ENCODE measurements at regions not wholly inside any gene's neighbourhood (a gene's known extent, or its start where the extent isn't known, plus 50 kb on each side); places are given as distances from the start of the nearest gene placed in this dataset.

DNA sequence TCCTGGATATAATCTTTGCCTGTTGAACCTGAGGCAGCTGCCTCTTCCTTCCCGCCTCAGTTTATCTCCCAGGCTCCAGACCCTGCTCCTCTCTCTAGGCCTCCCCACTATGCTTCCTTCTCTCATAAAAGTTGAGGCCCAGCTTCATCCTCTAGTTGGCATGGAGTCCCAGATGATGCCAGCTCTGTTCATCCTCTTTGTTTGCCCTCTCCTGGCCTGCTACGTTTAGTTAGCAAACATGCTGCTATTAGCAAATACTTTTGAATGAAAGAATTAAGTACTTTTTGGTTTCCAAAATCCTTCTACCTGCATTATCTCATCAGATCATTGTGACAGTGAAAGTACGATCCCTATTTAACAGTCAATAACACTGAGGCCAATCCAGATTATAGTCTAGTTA, 472.5 kb downstream of the COG6 start:
- Histone ChIP-seq H3K27ac (ENCODE audit: low read depth, low read length) (no peak overlapping the region), H3K4me2 (ENCODE audit: low read length) (no peak overlapping the region), H3K9me3 (ENCODE audit: insufficient read depth, low read depth, low read length) (no peaks in the 10 kb centered on the region), H3K23ac (ENCODE audit: low read length) (no peak overlapping the region), H4K12ac (ENCODE audit: low read depth, low read length) (no peak overlapping the region), H2BK5ac (ENCODE audit: low read depth, low read length, poor library complexity) (no peak overlapping the region), H2BK120ac (ENCODE audit: insufficient read depth, low read length, poor library complexity) (no peak overlapping the region), H3K4ac (ENCODE audit: low read depth, low read length) (no peak overlapping the region), H3K27me3 (ENCODE audit: insufficient read depth, low read length) (no peaks in the 10 kb centered on the region), H3K9ac (ENCODE audit: low read length) (no peak overlapping the region), H4K8ac (ENCODE audit: low read depth, low read length) (no peak overlapping the region), H3K4me1 (ENCODE audit: control insufficient read depth in 1 of 2, insufficient read depth in 2 of 2, low read length in 2 of 2) (no peaks in the 10 kb centered on the region), H4K91ac (ENCODE audit: low read depth, low read length) (peak overlapping the region; percentile 41), H3K36me3 (ENCODE audit: control insufficient read depth in 1 of 2, insufficient read depth in 2 of 2, low read length in 2 of 2) (no peaks in the 10 kb centered on the region), H3K79me2 (ENCODE audit: control insufficient read depth, insufficient read depth, low read length, poor library complexity) (no peaks in the 10 kb centered on the region), H3K4me3 (ENCODE audit: low read depth, low read length) (no peak overlapping the region), H3K14ac (ENCODE audit: low read length) (no peak overlapping the region), H2BK12ac (ENCODE audit: low read length) (peak overlapping the region; percentile 48), H2AK5ac (ENCODE audit: low read length) (no peak overlapping the region), H3K79me1 (ENCODE audit: low read length) (no peaks in the 10 kb centered on the region), H2AFZ (ENCODE audit: insufficient read depth, low read length, poor library complexity) (no peak overlapping the region), H3K18ac (ENCODE audit: low read length) (no peak overlapping the region)
- no CpG with 5 or more reads among the region's 3 CpGs for WGBS (ENCODE audit: extremely low coverage, insufficient coverage, insufficient read length)
- no peak for DNase-seq

DNA sequence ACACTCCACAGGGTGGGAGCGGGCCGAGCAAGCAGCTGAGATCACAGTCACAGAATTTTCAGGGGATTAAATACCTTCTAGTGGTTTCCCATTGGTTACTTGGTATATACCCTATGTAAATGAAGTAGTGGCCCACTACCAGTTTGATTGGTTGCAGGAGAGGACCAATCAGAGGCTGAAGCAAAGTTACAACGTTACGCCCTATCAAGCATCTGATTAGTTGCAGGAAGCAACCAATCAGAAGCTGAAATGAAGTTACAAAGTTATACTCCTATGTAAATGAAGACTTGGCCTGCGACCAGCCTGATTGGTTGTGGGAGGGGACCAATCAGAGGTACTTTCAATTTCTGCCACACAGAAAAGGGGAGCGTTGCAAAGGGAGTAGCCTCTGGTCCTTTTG, 474.0 kb downstream of the COG6 start:
- H4K12ac ChIP-seq (ENCODE audit: low read depth, low read length) = no peak overlapping the region
- H4K91ac ChIP-seq (ENCODE audit: low read depth, low read length) = no peak overlapping the region
- H3K9me3 ChIP-seq (ENCODE audit: insufficient read depth, low read depth, low read length) = no peaks in the 10 kb centered on the region
- no peak overlapping the region for H3K4ac ChIP-seq (ENCODE audit: low read depth, low read length)
- no peak overlapping the region for H2BK5ac ChIP-seq (ENCODE audit: low read depth, low read length, poor library complexity)
- no peak overlapping the region for H3K4me3 ChIP-seq (ENCODE audit: low read depth, low read length)
- no CpG with 5 or more reads among the region's 6 CpGs for WGBS (ENCODE audit: extremely low coverage, insufficient coverage, insufficient read length)
- H3K4me2 ChIP-seq (ENCODE audit: low read length) = no peak overlapping the region
- no peak for DNase-seq
- H2BK12ac ChIP-seq (ENCODE audit: low read length) = no peak overlapping the region
- no peak overlapping the region for H2AFZ ChIP-seq (ENCODE audit: insufficient read depth, low read length, poor library complexity)
- no peak overlapping the region for H3K18ac ChIP-seq (ENCODE audit: low read length)
- H3K27me3 ChIP-seq (ENCODE audit: insufficient read depth, low read length) = no peaks in the 10 kb centered on the region
- H3K23ac ChIP-seq (ENCODE audit: low read length) = no peak overlapping the region
- H3K14ac ChIP-seq (ENCODE audit: low read length) = no peak overlapping the region
- H2BK120ac ChIP-seq (ENCODE audit: insufficient read depth, low read length, poor library complexity) = no peak overlapping the region
- H2AK5ac ChIP-seq (ENCODE audit: low read length) = no peak overlapping the region
- peaks cover 3% of the 10 kb centered on the region in 2 experiments for H3K4me1 ChIP-seq (ENCODE audit: control insufficient read depth in 1 of 2, insufficient read depth in 2 of 2, low read length in 2 of 2)
- H4K8ac ChIP-seq (ENCODE audit: low read depth, low read length) = no peak overlapping the region
- no peaks in the 10 kb centered on the region for H3K79me1 ChIP-seq (ENCODE audit: low read length)
- H3K79me2 ChIP-seq (ENCODE audit: control insufficient read depth, insufficient read depth, low read length, poor library complexity) = no peaks in the 10 kb centered on the region
- no peak overlapping the region for H3K9ac ChIP-seq (ENCODE audit: low read length)
- no peak overlapping the region for H3K27ac ChIP-seq (ENCODE audit: low read depth, low read length)
- no peaks in the 10 kb centered on the region for H3K36me3 ChIP-seq (ENCODE audit: control insufficient read depth in 1 of 2, insufficient read depth in 2 of 2, low read length in 2 of 2)

DNA sequence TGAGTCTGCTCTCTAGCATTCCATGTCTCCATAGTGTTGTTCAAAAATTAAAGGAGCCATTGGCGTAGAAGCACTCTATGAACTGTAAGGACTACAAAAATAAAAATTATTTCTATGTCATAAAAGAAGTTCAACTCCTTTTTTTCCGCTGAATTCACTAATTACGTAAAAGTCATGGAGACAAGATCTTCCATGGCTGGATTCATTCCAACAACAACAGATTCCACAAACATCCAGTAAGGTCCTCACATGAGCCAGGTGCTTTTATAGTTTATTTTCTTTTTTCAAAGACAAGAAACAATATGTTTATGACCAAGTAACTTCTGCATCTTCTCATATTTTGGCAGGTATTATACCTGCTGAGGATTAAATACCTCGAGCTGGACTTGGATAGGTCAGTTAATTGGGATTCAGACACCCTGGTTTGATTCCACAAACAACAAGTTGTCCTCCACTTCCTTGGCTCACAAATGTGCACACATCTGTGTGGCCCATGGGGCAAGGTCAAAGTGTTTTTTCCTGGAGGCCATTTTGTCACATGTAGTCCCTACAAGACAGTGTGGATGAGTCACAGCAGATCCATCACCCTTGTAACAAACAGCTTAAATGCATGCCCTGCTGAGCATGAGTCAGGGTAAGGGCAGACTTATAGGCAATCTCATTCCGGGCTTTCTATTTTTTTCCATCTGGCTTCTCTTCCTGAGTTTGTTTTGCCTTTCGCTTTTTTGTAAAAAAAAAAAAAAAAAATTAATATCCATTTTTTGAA, 475.6 kb downstream of the COG6 start:
- no peak overlapping the region for H3K14ac ChIP-seq (ENCODE audit: low read length)
- DNase-seq = peak; percentile 30 to 52
- no peak overlapping the region for H4K12ac ChIP-seq (ENCODE audit: low read depth, low read length)
- H3K27ac ChIP-seq (ENCODE audit: low read depth, low read length) = no peak overlapping the region
- WGBS (ENCODE audit: extremely low coverage, insufficient coverage, insufficient read length) = no CpG with 5 or more reads among the region's 6 CpGs
- H2AK5ac ChIP-seq (ENCODE audit: low read length) = no peak overlapping the region
- peaks cover 3% of the 10 kb centered on the region in 2 experiments for H3K4me1 ChIP-seq (ENCODE audit: control insufficient read depth in 1 of 2, insufficient read depth in 2 of 2, low read length in 2 of 2)
- no peaks in the 10 kb centered on the region for H3K9me3 ChIP-seq (ENCODE audit: insufficient read depth, low read depth, low read length)
- H3K79me1 ChIP-seq (ENCODE audit: low read length) = no peaks in the 10 kb centered on the region
- no peak overlapping the region for H2BK5ac ChIP-seq (ENCODE audit: low read depth, low read length, poor library complexity)
- H3K27me3 ChIP-seq (ENCODE audit: insufficient read depth, low read length) = no peaks in the 10 kb centered on the region
- H4K91ac ChIP-seq (ENCODE audit: low read depth, low read length) = no peak overlapping the region
- H3K4me3 ChIP-seq (ENCODE audit: low read depth, low read length) = no peak overlapping the region
- H3K4ac ChIP-seq (ENCODE audit: low read depth, low read length) = no peak overlapping the region
- no peak overlapping the region for H2AFZ ChIP-seq (ENCODE audit: insufficient read depth, low read length, poor library complexity)
- H2BK12ac ChIP-seq (ENCODE audit: low read length) = no peak overlapping the region
- H4K8ac ChIP-seq (ENCODE audit: low read depth, low read length) = no peak overlapping the region
- no peaks in the 10 kb centered on the region for H3K79me2 ChIP-seq (ENCODE audit: control insufficient read depth, insufficient read depth, low read length, poor library complexity)
- no peaks in the 10 kb centered on the region for H3K36me3 ChIP-seq (ENCODE audit: control insufficient read depth in 1 of 2, insufficient read depth in 2 of 2, low read length in 2 of 2)
- no peak overlapping the region for H3K9ac ChIP-seq (ENCODE audit: low read length)
- no peak overlapping the region for H3K4me2 ChIP-seq (ENCODE audit: low read length)
- no peak overlapping the region for H3K23ac ChIP-seq (ENCODE audit: low read length)
- H3K18ac ChIP-seq (ENCODE audit: low read length) = no peak overlapping the region
- H2BK120ac ChIP-seq (ENCODE audit: insufficient read depth, low read length, poor library complexity) = no peak overlapping the region

DNA sequence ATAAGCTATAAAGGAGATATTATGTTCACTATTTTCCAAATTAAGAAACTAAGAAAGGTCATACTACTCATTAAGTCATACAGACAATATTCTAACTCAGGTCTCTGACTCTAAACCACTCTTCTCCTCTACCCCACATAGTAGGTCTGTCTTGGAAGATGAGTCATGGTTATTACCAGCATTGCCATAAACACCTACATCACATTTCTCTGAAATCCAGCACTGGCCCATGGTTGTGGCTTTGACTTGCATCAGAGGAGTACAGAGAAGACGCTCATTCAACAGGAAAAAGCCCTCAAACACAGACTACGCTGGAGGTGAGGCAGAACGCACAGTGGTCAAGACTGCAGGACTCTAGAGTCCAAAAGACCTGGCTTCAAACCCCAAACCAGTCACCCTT, 476.8 kb downstream of the COG6 start:
- Histone ChIP-seq H2AFZ (ENCODE audit: insufficient read depth, low read length, poor library complexity) (no peak overlapping the region), H3K18ac (ENCODE audit: low read length) (no peak overlapping the region), H3K4me2 (ENCODE audit: low read length) (no peak overlapping the region), H4K12ac (ENCODE audit: low read depth, low read length) (no peak overlapping the region), H3K9ac (ENCODE audit: low read length) (no peak overlapping the region), H3K14ac (ENCODE audit: low read length) (peak overlapping the region; percentile 25), H2AK5ac (ENCODE audit: low read length) (peak overlapping the region; percentile 53), H3K36me3 (ENCODE audit: control insufficient read depth in 1 of 2, insufficient read depth in 2 of 2, low read length in 2 of 2) (no peaks in the 10 kb centered on the region), H2BK5ac (ENCODE audit: low read depth, low read length, poor library complexity) (no peak overlapping the region), H4K8ac (ENCODE audit: low read depth, low read length) (no peak overlapping the region), H3K4me1 (ENCODE audit: control insufficient read depth in 1 of 2, insufficient read depth in 2 of 2, low read length in 2 of 2) (peaks cover 7% of the 10 kb centered on the region in 2 experiments), H3K4ac (ENCODE audit: low read depth, low read length) (no peak overlapping the region), H3K4me3 (ENCODE audit: low read depth, low read length) (no peak overlapping the region), H3K23ac (ENCODE audit: low read length) (no peak overlapping the region), H3K79me1 (ENCODE audit: low read length) (peaks cover 2% of the 10 kb centered on the region), H2BK12ac (ENCODE audit: low read length) (no peak overlapping the region), H3K27me3 (ENCODE audit: insufficient read depth, low read length) (no peaks in the 10 kb centered on the region), H3K79me2 (ENCODE audit: control insufficient read depth, insufficient read depth, low read length, poor library complexity) (peaks cover under 1% of the 10 kb centered on the region), H2BK120ac (ENCODE audit: insufficient read depth, low read length, poor library complexity) (peak overlapping the region; percentile 79), H4K91ac (ENCODE audit: low read depth, low read length) (peak overlapping the region; percentile 87), H3K27ac (ENCODE audit: low read depth, low read length) (no peak overlapping the region), H3K9me3 (ENCODE audit: insufficient read depth, low read depth, low read length) (no peaks in the 10 kb centered on the region)
- no CpG with 5 or more reads among the region's 3 CpGs for WGBS (ENCODE audit: extremely low coverage, insufficient coverage, insufficient read length)
- DNase-seq = no peak

Measured in trophoblast cell (in vitro differentiated cells and primary cell).